ENCODE measurements at regions not wholly inside any gene's neighbourhood (a gene's known extent, or its start where the extent isn't known, plus 50 kb on each side); places are given as distances from the start of the nearest gene placed in this dataset.

DNA sequence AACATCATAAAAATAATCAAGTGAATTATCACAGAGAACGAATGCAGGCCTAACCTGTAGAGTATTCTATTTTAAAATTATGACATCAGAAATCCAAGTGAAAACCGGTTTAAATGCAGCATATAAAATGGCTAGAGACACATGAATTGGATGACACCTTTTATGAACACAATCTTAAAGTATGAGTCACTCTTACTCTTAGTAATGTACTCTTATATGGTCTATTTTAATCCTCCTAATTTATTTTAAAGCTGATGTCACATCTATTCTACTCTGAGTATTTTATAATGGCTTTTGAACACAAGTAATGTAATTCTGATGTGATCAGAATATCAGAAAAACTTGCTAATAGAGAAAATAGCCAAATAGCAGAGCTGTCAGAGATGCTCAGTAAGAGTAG lies 161.4 kb upstream of the RADX start:
- TF ChIP-seq, protein P1, sequence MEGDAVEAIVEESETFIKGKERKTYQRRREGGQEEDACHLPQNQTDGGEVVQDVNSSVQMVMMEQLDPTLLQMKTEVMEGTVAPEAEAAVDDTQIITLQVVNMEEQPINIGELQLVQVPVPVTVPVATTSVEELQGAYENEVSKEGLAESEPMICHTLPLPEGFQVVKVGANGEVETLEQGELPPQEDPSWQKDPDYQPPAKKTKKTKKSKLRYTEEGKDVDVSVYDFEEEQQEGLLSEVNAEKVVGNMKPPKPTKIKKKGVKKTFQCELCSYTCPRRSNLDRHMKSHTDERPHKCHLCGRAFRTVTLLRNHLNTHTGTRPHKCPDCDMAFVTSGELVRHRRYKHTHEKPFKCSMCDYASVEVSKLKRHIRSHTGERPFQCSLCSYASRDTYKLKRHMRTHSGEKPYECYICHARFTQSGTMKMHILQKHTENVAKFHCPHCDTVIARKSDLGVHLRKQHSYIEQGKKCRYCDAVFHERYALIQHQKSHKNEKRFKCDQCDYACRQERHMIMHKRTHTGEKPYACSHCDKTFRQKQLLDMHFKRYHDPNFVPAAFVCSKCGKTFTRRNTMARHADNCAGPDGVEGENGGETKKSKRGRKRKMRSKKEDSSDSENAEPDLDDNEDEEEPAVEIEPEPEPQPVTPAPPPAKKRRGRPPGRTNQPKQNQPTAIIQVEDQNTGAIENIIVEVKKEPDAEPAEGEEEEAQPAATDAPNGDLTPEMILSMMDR (IDR thresholded peaks at IDR 0.05 in 8 of 11, conservative IDR thresholded peaks at IDR 0.05 in 3 of 11): no peak
- TF ChIP-seq POLR2AphosphoS5 (IDR thresholded peaks at IDR 0.05): no peak
